ENCODE measurements at regions not wholly inside any gene's neighbourhood (a gene's known extent, or its start where the extent isn't known, plus 50 kb on each side); places are given as distances from the start of the nearest gene placed in this dataset.

DNA sequence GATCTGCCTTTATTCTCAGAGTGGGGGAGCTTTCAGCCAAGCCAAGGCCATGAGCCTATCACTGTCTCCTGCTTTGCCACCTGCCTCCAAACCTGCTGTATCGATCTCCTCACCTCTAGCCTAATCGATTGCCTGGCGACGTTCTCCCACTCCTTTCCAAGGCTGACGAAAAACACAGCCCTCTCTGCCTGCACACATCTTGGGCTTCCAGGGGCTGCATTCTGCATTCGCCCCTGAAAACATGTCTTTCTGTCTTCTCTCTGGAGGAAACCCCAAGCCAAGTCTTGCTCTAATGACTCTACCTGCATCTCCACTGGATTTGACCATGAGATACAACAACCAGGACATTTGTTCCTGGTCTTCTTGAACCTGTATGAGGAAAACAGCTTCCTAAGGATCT, 540.7 kb downstream of the BCL11B start:
- Histone ChIP-seq H3K9me3 (ENCODE audit: severe bottlenecking) (no peaks in the 10 kb centered on the region), H3K4me3 (ENCODE audit: low read depth, low read length) (no peak overlapping the region), H3K27ac (no peak overlapping the region), H3K36me3 (no peaks in the 10 kb centered on the region), H3K27me3 (ENCODE audit: insufficient read depth, low read depth, severe bottlenecking) (peaks cover 95% of the 10 kb centered on the region)
- no peak for DNase-seq
- TF ChIP-seq, protein P1, sequence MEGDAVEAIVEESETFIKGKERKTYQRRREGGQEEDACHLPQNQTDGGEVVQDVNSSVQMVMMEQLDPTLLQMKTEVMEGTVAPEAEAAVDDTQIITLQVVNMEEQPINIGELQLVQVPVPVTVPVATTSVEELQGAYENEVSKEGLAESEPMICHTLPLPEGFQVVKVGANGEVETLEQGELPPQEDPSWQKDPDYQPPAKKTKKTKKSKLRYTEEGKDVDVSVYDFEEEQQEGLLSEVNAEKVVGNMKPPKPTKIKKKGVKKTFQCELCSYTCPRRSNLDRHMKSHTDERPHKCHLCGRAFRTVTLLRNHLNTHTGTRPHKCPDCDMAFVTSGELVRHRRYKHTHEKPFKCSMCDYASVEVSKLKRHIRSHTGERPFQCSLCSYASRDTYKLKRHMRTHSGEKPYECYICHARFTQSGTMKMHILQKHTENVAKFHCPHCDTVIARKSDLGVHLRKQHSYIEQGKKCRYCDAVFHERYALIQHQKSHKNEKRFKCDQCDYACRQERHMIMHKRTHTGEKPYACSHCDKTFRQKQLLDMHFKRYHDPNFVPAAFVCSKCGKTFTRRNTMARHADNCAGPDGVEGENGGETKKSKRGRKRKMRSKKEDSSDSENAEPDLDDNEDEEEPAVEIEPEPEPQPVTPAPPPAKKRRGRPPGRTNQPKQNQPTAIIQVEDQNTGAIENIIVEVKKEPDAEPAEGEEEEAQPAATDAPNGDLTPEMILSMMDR (IDR thresholded peaks at IDR 0.05; ENCODE audit: low read depth, low read length) = no peak

- TF ChIP-seq, protein P1 (IDR thresholded peaks at IDR 0.05; ENCODE audit: low read depth, low read length) = no peak
- Histone ChIP-seq H3K9me3 (ENCODE audit: severe bottlenecking) (no peaks in the 10 kb centered on the region), H3K36me3 (no peaks in the 10 kb centered on the region)
Observed at GRCh38 chr14:98731701-98732100, 540.3 kb downstream of the BCL11B start.

DNA sequence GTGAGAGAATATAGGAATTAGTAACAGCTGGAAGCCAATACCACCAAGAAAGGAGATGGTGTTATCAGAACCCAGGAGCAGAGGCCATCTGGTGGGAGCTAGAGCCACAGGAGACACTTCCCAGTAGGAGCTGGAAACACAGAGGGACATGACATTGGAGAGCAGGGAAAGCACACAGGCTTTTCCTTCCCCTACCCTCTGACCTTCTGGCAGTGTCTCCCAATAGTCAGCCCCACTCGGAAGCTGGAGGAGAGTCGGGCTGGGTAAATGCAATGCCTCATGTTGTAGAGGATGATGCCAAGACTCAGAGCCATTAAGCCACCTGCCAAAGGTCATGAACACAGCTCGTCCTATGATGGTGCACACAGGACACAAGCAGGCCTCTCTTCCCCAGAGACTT, 538.5 kb downstream of the BCL11B start:
- TF ChIP-seq, protein P1 (IDR thresholded peaks at IDR 0.05; ENCODE audit: low read depth, low read length) = no peak
- no peak overlapping the region for H3K27ac ChIP-seq
- no peak for DNase-seq

More at GRCh38 chr14:98731701-98732100, 540.3 kb downstream of the BCL11B start:
- H3K27me3 ChIP-seq (ENCODE audit: insufficient read depth, low read depth, severe bottlenecking) = peaks cover 94% of the 10 kb centered on the region
- no peak overlapping the region for H3K27ac ChIP-seq
- DNase-seq = no peak
- no peak overlapping the region for H3K4me3 ChIP-seq (ENCODE audit: low read depth, low read length)

GRCh38 chr14:98736701-98737338, 535.2 kb downstream of the BCL11B start:
- TF ChIP-seq, protein P1 (IDR thresholded peaks at IDR 0.05; ENCODE audit: low read depth, low read length) = no peak
- Histone ChIP-seq H3K9me3 (ENCODE audit: severe bottlenecking) (no peaks in the 10 kb centered on the region), H3K27me3 (ENCODE audit: insufficient read depth, low read depth, severe bottlenecking) (peaks cover 87% of the 10 kb centered on the region), H3K36me3 (no peaks in the 10 kb centered on the region), H3K27ac (no peak overlapping the region), H3K4me3 (ENCODE audit: low read depth, low read length) (no peak overlapping the region)
- DNase-seq = no peak

More for the DNA sequence above, 538.5 kb downstream of the BCL11B start:
- no peak overlapping the region for H3K4me3 ChIP-seq (ENCODE audit: low read depth, low read length)
- peaks cover 88% of the 10 kb centered on the region for H3K27me3 ChIP-seq (ENCODE audit: insufficient read depth, low read depth, severe bottlenecking)
- H3K36me3 ChIP-seq = no peaks in the 10 kb centered on the region
- no peaks in the 10 kb centered on the region for H3K9me3 ChIP-seq (ENCODE audit: severe bottlenecking)

DNA sequence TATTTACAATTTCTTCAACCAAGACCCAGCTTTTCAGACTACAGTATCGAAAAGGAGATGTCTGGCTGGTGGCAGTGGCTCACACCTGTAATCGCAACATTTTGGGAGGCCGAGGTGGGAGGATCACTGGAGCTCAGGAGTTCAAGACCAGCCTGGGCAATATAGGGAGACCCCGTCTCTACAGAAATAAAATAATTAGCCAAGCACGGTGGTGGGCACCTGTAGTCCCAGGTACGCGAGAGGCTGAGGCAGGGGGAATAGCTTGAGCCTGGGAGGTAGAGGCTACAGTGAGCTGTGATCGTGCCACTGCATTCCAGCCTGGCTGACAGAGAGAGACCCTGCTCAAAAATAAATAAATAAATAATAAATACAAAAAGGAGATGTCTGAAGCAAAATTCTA, 530.5 kb downstream of the BCL11B start:
- peaks cover 62% of the 10 kb centered on the region for H3K27me3 ChIP-seq (ENCODE audit: insufficient read depth, low read depth, severe bottlenecking)

More for the DNA sequence above, 530.5 kb downstream of the BCL11B start:
- H3K27ac ChIP-seq = no peak overlapping the region
- no peak for DNase-seq
- H3K4me3 ChIP-seq (ENCODE audit: low read depth, low read length) = no peak overlapping the region
- no peaks in the 10 kb centered on the region for H3K9me3 ChIP-seq (ENCODE audit: severe bottlenecking)
- TF ChIP-seq, protein P1 (IDR thresholded peaks at IDR 0.05; ENCODE audit: low read depth, low read length) = no peak
- H3K36me3 ChIP-seq = no peaks in the 10 kb centered on the region
